MM.1S (cell line): ENCODE measurements at regions not wholly inside any gene's neighbourhood (a gene's known extent, or its start where the extent isn't known, plus 50 kb on each side); places are given as distances from the start of the nearest gene placed in this dataset.

Experiments used
- EZH2phosphoT487 ChIP-seq: fragments of 300-600 bp; sonication (generic); IDR thresholded peaks from 2 replicates; pipeline ENCODE4 v1.6.1; 2018; ENCODE audit warnings: antibody characterized with exemption, low read length
- TF ChIP-seq, protein P1 (sequence below): fragments of 300-600 bp; sonication (generic); IDR thresholded peaks from 2 replicates; pipeline ENCODE4 v1.5.1; 2016; ENCODE audit warnings: antibody characterized with exemption, low read length, mixed read lengths

DNA sequence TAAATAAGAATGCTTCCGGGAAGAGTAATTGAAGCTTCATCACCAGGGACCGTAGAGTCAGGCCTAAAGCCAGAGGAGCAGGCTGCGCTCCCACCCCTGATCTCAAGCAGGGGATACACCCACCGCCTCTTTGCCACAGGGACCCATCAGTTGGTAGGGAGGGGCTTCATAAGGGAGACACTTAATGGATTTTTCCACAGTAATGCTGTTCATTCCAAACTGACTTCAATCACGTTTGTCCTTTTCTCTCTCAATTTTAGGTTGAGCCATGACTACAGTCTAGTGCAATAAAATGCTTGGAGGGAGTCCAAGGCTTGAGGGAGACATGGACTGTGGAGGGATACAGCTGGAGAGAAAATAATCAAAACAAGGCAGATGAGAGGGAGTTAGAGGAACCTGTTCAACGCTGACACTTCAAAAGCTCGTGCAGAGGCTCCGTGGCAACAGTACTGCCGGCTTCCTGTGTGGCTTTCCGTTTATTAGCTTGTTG, 111.5 kb downstream of the SEC16B start:
- TF ChIP-seq, protein P1, sequence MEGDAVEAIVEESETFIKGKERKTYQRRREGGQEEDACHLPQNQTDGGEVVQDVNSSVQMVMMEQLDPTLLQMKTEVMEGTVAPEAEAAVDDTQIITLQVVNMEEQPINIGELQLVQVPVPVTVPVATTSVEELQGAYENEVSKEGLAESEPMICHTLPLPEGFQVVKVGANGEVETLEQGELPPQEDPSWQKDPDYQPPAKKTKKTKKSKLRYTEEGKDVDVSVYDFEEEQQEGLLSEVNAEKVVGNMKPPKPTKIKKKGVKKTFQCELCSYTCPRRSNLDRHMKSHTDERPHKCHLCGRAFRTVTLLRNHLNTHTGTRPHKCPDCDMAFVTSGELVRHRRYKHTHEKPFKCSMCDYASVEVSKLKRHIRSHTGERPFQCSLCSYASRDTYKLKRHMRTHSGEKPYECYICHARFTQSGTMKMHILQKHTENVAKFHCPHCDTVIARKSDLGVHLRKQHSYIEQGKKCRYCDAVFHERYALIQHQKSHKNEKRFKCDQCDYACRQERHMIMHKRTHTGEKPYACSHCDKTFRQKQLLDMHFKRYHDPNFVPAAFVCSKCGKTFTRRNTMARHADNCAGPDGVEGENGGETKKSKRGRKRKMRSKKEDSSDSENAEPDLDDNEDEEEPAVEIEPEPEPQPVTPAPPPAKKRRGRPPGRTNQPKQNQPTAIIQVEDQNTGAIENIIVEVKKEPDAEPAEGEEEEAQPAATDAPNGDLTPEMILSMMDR, result no peak
- no peak for TF ChIP-seq EZH2phosphoT487
